H9 (cell line): ENCODE measurements at regions not wholly inside any gene's neighbourhood (a gene's known extent, or its start where the extent isn't known, plus 50 kb on each side); places are given as distances from the start of the nearest gene placed in this dataset.

Experiments
- DNase-seq: peaks from one replicate; pipeline ENCODE4 v3.0.0-alpha.2; 2017
- H2AFZ ChIP-seq: one replicate; pipeline ENCODE4 v1.6.1; 2013; ENCODE audit warnings: mild to moderate bottlenecking, low read length, control low read depth, moderate library complexity
- H2AK5ac ChIP-seq: 2 replicates; pipeline ENCODE4 v1.6.1; 2013; ENCODE audit warnings: low read length, control low read depth, mixed read lengths; ENCODE audit not compliant: insufficient read length
- H2BK120ac ChIP-seq: one replicate; pipeline ENCODE4 v1.6.1; 2013; ENCODE audit warnings: low read depth, mild to moderate bottlenecking, low read length, control low read depth, inconsistent platforms; ENCODE audit not compliant: poor library complexity, severe bottlenecking
- H2BK12ac ChIP-seq: 2 replicates; pipeline ENCODE4 v1.6.1; 2013; ENCODE audit warnings: low read length, control low read depth, mixed read lengths, low read depth; ENCODE audit not compliant: insufficient read length
- H2BK15ac ChIP-seq: 2 replicates; pipeline ENCODE4 v1.6.1; 2013; ENCODE audit warnings: low read depth, low read length, control low read depth
- H2BK20ac ChIP-seq: one replicate; pipeline ENCODE4 v1.6.1; 2013; ENCODE audit warnings: low read depth, mild to moderate bottlenecking, low read length, control low read depth, inconsistent platforms; ENCODE audit not compliant: poor library complexity, severe bottlenecking
- H2BK5ac ChIP-seq: 2 replicates; pipeline ENCODE4 v1.6.1; 2013; ENCODE audit warnings: low read length, control low read depth, mixed read lengths; ENCODE audit not compliant: insufficient read length
- H3K14ac ChIP-seq: 2 replicates; pipeline ENCODE4 v1.6.1; 2013; ENCODE audit warnings: low read length, control low read depth; ENCODE audit not compliant: insufficient read depth
- H3K18ac ChIP-seq: 2 replicates; pipeline ENCODE4 v1.6.1; 2013; ENCODE audit warnings: low read depth, mild to moderate bottlenecking, mixed read lengths, low read length, control low read depth; ENCODE audit not compliant: insufficient read length
- H3K23ac ChIP-seq: 2 replicates; pipeline ENCODE4 v1.6.1; 2013; ENCODE audit warnings: low read length, control low read depth, mixed read lengths, low read depth; ENCODE audit not compliant: insufficient read length
- H3K23me2 ChIP-seq: 2 replicates; pipeline ENCODE4 v1.6.1; 2013; ENCODE audit warnings: low read depth, mild to moderate bottlenecking, mixed read lengths, low read length, control low read depth; ENCODE audit not compliant: insufficient read length, poor library complexity, severe bottlenecking
- H3K27ac ChIP-seq: 2 replicates; pipeline ENCODE4 v1.5.1; 2013; ENCODE audit warnings: low read length, control low read depth, mixed read lengths, low read depth; ENCODE audit not compliant: insufficient read length
- H3K27me3 ChIP-seq: 2 replicates; pipeline ENCODE4 v1.6.1; 2013; ENCODE audit warnings: low read length, control low read depth, inconsistent platforms; ENCODE audit not compliant: insufficient read depth
- H3K4ac ChIP-seq: 2 replicates; pipeline ENCODE4 v1.6.1; 2013; ENCODE audit warnings: low read depth, mild to moderate bottlenecking, control low read depth, inconsistent platforms, low read length, moderate library complexity
- H3K4me1 ChIP-seq: 2 replicates; pipeline ENCODE4 v1.6.1; 2013; ENCODE audit warnings: low read length, control low read depth, inconsistent platforms; ENCODE audit not compliant: insufficient read depth
- H3K4me2 ChIP-seq: 2 replicates; pipeline ENCODE4 v1.6.1; 2013; ENCODE audit warnings: low read length, control low read depth, mixed read lengths; ENCODE audit not compliant: insufficient read length, insufficient read depth
- H3K56ac ChIP-seq: 2 replicates; pipeline ENCODE4 v1.6.1; 2013; ENCODE audit warnings: low read depth, mild to moderate bottlenecking, mixed read lengths, low read length, control low read depth; ENCODE audit not compliant: insufficient read length
- H3K79me1 ChIP-seq: 2 replicates; pipeline ENCODE4 v1.6.1; 2013; ENCODE audit warnings: low read depth, mild to moderate bottlenecking, moderate library complexity, low read length, control low read depth, inconsistent platforms; ENCODE audit not compliant: insufficient read depth, poor library complexity, severe bottlenecking
- H3K79me2 ChIP-seq: 2 replicates; pipeline ENCODE4 v1.6.1; 2013; ENCODE audit warnings: low read length, control low read depth, inconsistent platforms; ENCODE audit not compliant: insufficient read depth
- H3K9ac ChIP-seq: 2 replicates; pipeline ENCODE4 v1.6.1; 2013; ENCODE audit warnings: low read length, control low read depth, mixed read lengths; ENCODE audit not compliant: insufficient read length; ENCODE audit errors: extremely low read depth
- H3K9me3 ChIP-seq: one replicate; pipeline ENCODE4 v1.6.1; 2013; ENCODE audit warnings: low read depth, low read length, inconsistent platforms; ENCODE audit not compliant: control insufficient read depth
- H3T11ph ChIP-seq: one replicate; pipeline ENCODE4 v1.6.1; 2013; ENCODE audit warnings: mild to moderate bottlenecking, low read length, control low read depth, inconsistent platforms
- H4K20me1 ChIP-seq: one replicate; pipeline ENCODE4 v1.6.1; 2013; ENCODE audit not compliant: control insufficient read depth, insufficient read length, insufficient read depth
- H4K5ac ChIP-seq: 2 replicates; pipeline ENCODE4 v1.6.1; 2013; ENCODE audit warnings: low read depth, mild to moderate bottlenecking, mixed read lengths, low read length, control low read depth; ENCODE audit not compliant: insufficient read length
- H4K8ac ChIP-seq: replicated peaks from 2 replicates; pipeline ENCODE4 v1.6.1; 2013; ENCODE audit warnings: low read length, control low read depth, mixed read lengths, low read depth; ENCODE audit not compliant: insufficient read length
- H4K91ac ChIP-seq: 2 replicates; pipeline ENCODE4 v1.6.1; 2013; ENCODE audit warnings: low read depth, mild to moderate bottlenecking, moderate library complexity, mixed read lengths, low read length, control low read depth; ENCODE audit not compliant: insufficient read length
- H3K27ac Mint-ChIP-seq, 3 experiments: 2 replicates in 2 of 3; 3 replicates in 1 of 3; pipeline ENCODE4 v1.8.0; 2020 to 2021; ENCODE audit warnings: mixed read lengths in 3 of 3, mild to moderate bottlenecking in 1 of 3, moderate library complexity in 1 of 3
- H3K27me3 Mint-ChIP-seq: 2 replicates; pipeline ENCODE4 v1.8.0; 2021; ENCODE audit warnings: low read depth, mild to moderate bottlenecking, moderate library complexity, mixed read lengths
- H3K36me3 Mint-ChIP-seq, 3 experiments: 2 replicates in 2 of 3; 3 replicates in 1 of 3; pipeline ENCODE4 v1.8.0; 2020 to 2021; ENCODE audit warnings: low read depth in 3 of 3, mixed read lengths in 3 of 3; ENCODE audit not compliant: insufficient read depth in 1 of 3
- H3K4me1 Mint-ChIP-seq, 2 experiments: 2 replicates each; pipeline ENCODE4 v1.8.0; 2020; ENCODE audit warnings: mixed read lengths in 2 of 2
- H3K4me3 Mint-ChIP-seq, 2 experiments: 2 replicates in 1 of 2; 3 replicates in 1 of 2; pipeline ENCODE4 v1.8.0; 2020 to 2021; ENCODE audit warnings: mild to moderate bottlenecking in 2 of 2, mixed read lengths in 2 of 2, moderate library complexity in 1 of 2
- H3K9me3 Mint-ChIP-seq, 2 experiments: 2 replicates in 1 of 2; 3 replicates in 1 of 2; pipeline ENCODE4 v1.8.0; 2020; ENCODE audit warnings: mild to moderate bottlenecking in 2 of 2, mixed read lengths in 2 of 2, moderate library complexity in 1 of 2
- CTCF ChIP-seq: fragments of 200-600 bp; sonication (generic); conservative IDR thresholded peaks from 3 replicates; pipeline ENCODE4 v1.8.0; 2021; ENCODE audit warnings: antibody characterized with exemption, mild to moderate bottlenecking
- WGBS: extraction: QIAGEN DNeasy Blood & Tissue Kit; methylation state at CpG from one replicate; pipeline ENCODE4 v1.1.7; 2013; ENCODE audit warnings: missing lambda C conversion rate, low lambda C conversion rate, mixed read lengths; ENCODE audit not compliant: insufficient read length; ENCODE audit errors: extremely low coverage; 5-methylcytosine and 5-hydroxymethylcytosine counted together

GRCh38 chr13:103145442-103145841, 79.2 kb upstream of the SLC10A2 start:
- Histone ChIP-seq H3K23me2 (no peaks in the 10 kb centered on the region), H4K91ac (no peak overlapping the region), H3K4me2 (no peak overlapping the region), H3T11ph (no peak overlapping the region), H3K9ac (no peak overlapping the region), H4K20me1 (no peaks in the 10 kb centered on the region), H3K14ac (no peak overlapping the region), H3K56ac (no peak overlapping the region), H3K18ac (no peak overlapping the region), H3K27ac (no peak overlapping the region), H3K27me3 (no peaks in the 10 kb centered on the region), H3K79me1 (no peaks in the 10 kb centered on the region), H2BK15ac (no peak overlapping the region), H3K4me1 (no peaks in the 10 kb centered on the region), H3K23ac (no peak overlapping the region), H2BK5ac (no peak overlapping the region), H3K9me3 (no peaks in the 10 kb centered on the region), H2AK5ac (no peak overlapping the region), H2BK12ac (no peak overlapping the region), H3K79me2 (no peaks in the 10 kb centered on the region), H2BK120ac (no peak overlapping the region), H2BK20ac (no peak overlapping the region), H4K8ac (no peak overlapping the region), H2AFZ (no peak overlapping the region), H3K4ac (no peak overlapping the region), H4K5ac (no peak overlapping the region)
- no peak for DNase-seq
- Mint-ChIP-seq H3K27me3 (no peaks in the 10 kb centered on the region; the same call in 1 of the 2 replicates), H3K27ac (no peak overlapping the region), H3K4me1 (no peaks in the 10 kb centered on the region), H3K4me3 (no peak overlapping the region), H3K36me3 (no peaks in the 10 kb centered on the region), H3K9me3 (no peaks in the 10 kb centered on the region)
- no peak for TF ChIP-seq CTCF
- WGBS = no CpG with 5 or more reads among the region's 1 CpG
